A673 (cell line): ENCODE measurements at regions not wholly inside any gene's neighbourhood (a gene's known extent, or its start where the extent isn't known, plus 50 kb on each side); places are given as distances from the start of the nearest gene placed in this dataset.

ENCODE experiments used
- BruUV-seq: library from RNA; stranded (reverse); fragments of 400-500 nt; replicated peaks from 2 replicates; lab custom pipeline; 2021; lab: Mats Ljungman, UMichigan
- CTCF ChIA-PET: fragments of 300-600 bp; sonication (Branson Sonifier 250); formaldehyde crosslinking; loops from one replicate; lab custom pipeline; 2022; ENCODE audit warnings: antibody characterized with exemption; lab: Charles Lee
- POLR2A ChIA-PET: fragments of 300-600 bp; sonication (Branson Sonifier 250); formaldehyde crosslinking; loops from one replicate; lab custom pipeline; 2022; ENCODE audit warnings: antibody characterized with exemption; ENCODE audit not compliant: low non-redundant PET; lab: Charles Lee
- DNase-seq: peaks from one replicate; pipeline ENCODE4 v3.0.0-alpha.2; 2015; ENCODE audit warnings: low spot score
- H3K27ac ChIP-seq: fragments of 200-600 bp; sonication (generic); 2 replicates; pipeline ENCODE4 v1.5.1; 2016; ENCODE audit warnings: mixed run types, low read depth, mild to moderate bottlenecking, mixed read lengths, antibody characterized with exemption, low read length; ENCODE audit not compliant: poor library complexity, severe bottlenecking
- H3K27me3 ChIP-seq: fragments of 200-600 bp; sonication (generic); replicated peaks from 2 replicates; pipeline ENCODE4 v1.6.1; 2017; ENCODE audit warnings: mixed run types, low read depth, mild to moderate bottlenecking, mixed read lengths, antibody characterized with exemption, low read length; ENCODE audit not compliant: insufficient read depth, poor library complexity
- H3K36me3 ChIP-seq: fragments of 200-600 bp; sonication (generic); 2 replicates; pipeline ENCODE4 v1.6.1; 2016; ENCODE audit warnings: mixed run types, mild to moderate bottlenecking, mixed read lengths, antibody characterized with exemption, low read length; ENCODE audit not compliant: insufficient read depth, poor library complexity, severe bottlenecking
- H3K4me1 ChIP-seq: fragments of 200-600 bp; sonication (generic); 2 replicates; pipeline ENCODE4 v1.6.1; 2017; ENCODE audit warnings: mixed run types, mild to moderate bottlenecking, mixed read lengths, antibody characterized with exemption, low read length; ENCODE audit not compliant: insufficient read depth, poor library complexity, severe bottlenecking
- H3K4me3 ChIP-seq: fragments of 200-600 bp; sonication (generic); 2 replicates; pipeline ENCODE4 v1.5.1; 2016; ENCODE audit warnings: low read depth, mixed run types, mild to moderate bottlenecking, mixed read lengths, low read length; ENCODE audit not compliant: poor library complexity, severe bottlenecking
- H3K9me3 ChIP-seq: fragments of 200-600 bp; sonication (generic); 2 replicates; pipeline ENCODE4 v1.6.1; 2016; ENCODE audit warnings: mixed run types, low read depth, mild to moderate bottlenecking, mixed read lengths, antibody characterized with exemption, low read length; ENCODE audit not compliant: poor library complexity, severe bottlenecking
- CTCF ChIP-seq: fragments of 300-800, 200-600 bp; sonication (generic); conservative IDR thresholded peaks from 2 replicates; pipeline ENCODE4 v1.5.1; 2017; ENCODE audit warnings: low read depth, mild to moderate bottlenecking, antibody characterized with exemption, low read length, moderate library complexity, mixed read lengths
- EZH2 ChIP-seq: fragments of 200-600 bp; sonication (generic); IDR thresholded peaks from 2 replicates; pipeline ENCODE4 v1.6.1; 2017; ENCODE audit warnings: borderline replicate concordance, low read depth, mild to moderate bottlenecking, mixed read lengths, antibody characterized with exemption, low read length; ENCODE audit not compliant: poor library complexity, severe bottlenecking
- intact Hi-C: fragments of 100-400 bp; cut with micrococcal nuclease; formaldehyde crosslinking; loops from one replicate; pipeline ENCODE4 v1.10.0; 2022; ENCODE audit not compliant: unreplicated experiment

- no peak for DNase-seq
- H3K36me3 ChIP-seq, result no peaks in the 10 kb centered on the region
- no peak overlapping the region for H3K27ac ChIP-seq
- BruUV-seq, result no TSS peak
- H3K4me3 ChIP-seq, result no peak overlapping the region
- no peaks in the 10 kb centered on the region for H3K4me1 ChIP-seq
- H3K27me3 ChIP-seq, result peaks cover 24% of the 10 kb centered on the region
- no peaks in the 10 kb centered on the region for H3K9me3 ChIP-seq
- TF ChIP-seq CTCF (no peak), EZH2 (no peak)
- ChIA-PET CTCF (no interaction called here), POLR2A (no interaction called here)
- intact Hi-C loops, result no loop called here
Measured at GRCh38 chr11:119885861-119886567, 157.0 kb upstream of the NECTIN1 start.

- H3K27ac ChIP-seq, result no peak overlapping the region
- no TSS peak for BruUV-seq
- peaks cover 32% of the 10 kb centered on the region for H3K27me3 ChIP-seq
- TF ChIP-seq CTCF (no peak), EZH2 (no peak)
- intact Hi-C loops, result no loop called here
- H3K4me1 ChIP-seq, result no peaks in the 10 kb centered on the region
- no peak overlapping the region for H3K4me3 ChIP-seq
- ChIA-PET POLR2A (no interaction called here), CTCF (no interaction called here)
- DNase-seq, result no peak
- no peaks in the 10 kb centered on the region for H3K36me3 ChIP-seq
- H3K9me3 ChIP-seq, result no peaks in the 10 kb centered on the region
Measured at GRCh38 chr11:119885067-119885466, 156.1 kb upstream of the NECTIN1 start.

- TF ChIP-seq CTCF (no peak), EZH2 (no peak)
- intact Hi-C loops, result no loop called here
Measured at GRCh38 chr11:119882316-119882715, 153.3 kb upstream of the NECTIN1 start.

More at GRCh38 chr11:119882316-119882715, 153.3 kb upstream of the NECTIN1 start:
- peaks cover 39% of the 10 kb centered on the region for H3K27me3 ChIP-seq
- CTCF ChIA-PET, result no interaction called here
- H3K4me3 ChIP-seq, result no peak overlapping the region
- no peaks in the 10 kb centered on the region for H3K9me3 ChIP-seq
- no peak for DNase-seq
- POLR2A ChIA-PET, result no interaction called here
- no TSS peak for BruUV-seq
- H3K36me3 ChIP-seq, result no peaks in the 10 kb centered on the region
- no peaks in the 10 kb centered on the region for H3K4me1 ChIP-seq
- H3K27ac ChIP-seq, result no peak overlapping the region
